ENCODE measurements at regions not wholly inside any gene's neighbourhood (a gene's known extent, or its start where the extent isn't known, plus 50 kb on each side); places are given as distances from the start of the nearest gene placed in this dataset.
"Not testable (repeated sequence)": the region's sequence is repeated elsewhere in the genome, so short reads cannot be mapped to it uniquely, and the experiment has no call there.

GRCh38 chr21:7916329-7917303 is 2604.8 kb upstream of the TPTE start:
- Histone ChIP-seq H3K36me3 (ENCODE audit: control insufficient read depth in 2 of 2, extremely low read depth in 1 of 2, insufficient read depth in 1 of 2, low read length in 1 of 2) (no peaks in the 10 kb centered on the region), H3K27me3 (replicated peaks in 1 of 2; ENCODE audit: control insufficient read depth in 2 of 2, extremely low read depth in 1 of 2, insufficient read depth in 2 of 2, low read length in 1 of 2) (no peaks in the 10 kb centered on the region), H3K4me1 (ENCODE audit: control insufficient read depth in 1 of 2, extremely low read depth in 1 of 2, insufficient read depth in 2 of 2, low read length in 2 of 2) (no peaks in the 10 kb centered on the region), H3K9me3 (peaks cover 37% of the 10 kb centered on the region), H3K4me3 (ENCODE audit: control insufficient read depth in 1 of 2, extremely low read depth in 1 of 2, low read length in 1 of 2) (no peak overlapping the region), H3K27ac (ENCODE audit: low read length) (no peak overlapping the region)
- no peak for DNase-seq
- ChIA-PET CTCF (no interaction called here), POLR2A (no interaction called here)
- Mint-ChIP-seq H3K27ac (no peak overlapping the region), H3K4me1 (no peaks in the 10 kb centered on the region), H3K9me3 (no peaks in the 10 kb centered on the region), H3K27me3 (no peaks in the 10 kb centered on the region), H3K36me3 (peaks cover 14% of the 10 kb centered on the region), H3K4me3 (no peak overlapping the region)
- WGBS (ENCODE audit: insufficient coverage): 73% methylated on average over 25 of the region's 25 CpGs
- ATAC-seq (replicated peaks in 1 of 4): no peak

DNA sequence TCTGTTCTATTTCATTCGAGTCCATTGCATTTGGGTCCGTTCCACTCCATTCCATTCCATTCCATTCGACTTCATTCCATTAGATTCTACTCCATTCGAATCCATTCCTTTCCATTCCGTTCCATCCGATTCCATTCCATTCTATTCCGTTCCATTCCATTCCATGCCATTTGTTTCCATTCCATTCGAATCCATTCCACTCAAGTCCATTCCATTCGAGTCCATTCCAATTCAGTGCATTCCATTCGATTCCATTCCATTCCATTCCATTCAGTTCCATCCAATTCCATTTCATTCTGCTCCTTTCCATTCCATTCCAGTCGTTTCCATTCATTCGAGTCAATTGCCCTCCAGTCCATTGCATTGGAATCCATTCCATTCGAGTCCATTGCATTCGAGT is 2603.7 kb upstream of the TPTE start:
- Histone ChIP-seq H3K36me3 (ENCODE audit: control insufficient read depth in 2 of 2, extremely low read depth in 1 of 2, insufficient read depth in 1 of 2, low read length in 1 of 2) (no peaks in the 10 kb centered on the region), H3K27ac (ENCODE audit: low read length) (no peak overlapping the region), H3K9me3 (peaks cover 43% of the 10 kb centered on the region), H3K27me3 (replicated peaks in 1 of 2; ENCODE audit: control insufficient read depth in 2 of 2, extremely low read depth in 1 of 2, insufficient read depth in 2 of 2, low read length in 1 of 2) (no peaks in the 10 kb centered on the region), H3K4me3 (ENCODE audit: control insufficient read depth in 1 of 2, extremely low read depth in 1 of 2, low read length in 1 of 2) (no peak overlapping the region), H3K4me1 (ENCODE audit: control insufficient read depth in 1 of 2, extremely low read depth in 1 of 2, insufficient read depth in 2 of 2, low read length in 2 of 2) (no peaks in the 10 kb centered on the region)
- H3K4me1 Mint-ChIP-seq: no peaks in the 10 kb centered on the region
- H3K27ac Mint-ChIP-seq: no peak overlapping the region
- H3K36me3 Mint-ChIP-seq: peaks cover 16% of the 10 kb centered on the region
- H3K4me3 Mint-ChIP-seq: no peak overlapping the region
- POLR2A ChIA-PET: no interaction called here
- ATAC-seq (replicated peaks in 1 of 4): no peak
- WGBS (ENCODE audit: insufficient coverage): 65% methylated on average over 14 of the region's 14 CpGs
- no peak for DNase-seq
- H3K27me3 Mint-ChIP-seq: no peaks in the 10 kb centered on the region
- no peaks in the 10 kb centered on the region for H3K9me3 Mint-ChIP-seq
- CTCF ChIA-PET: no interaction called here

GRCh38 chr21:7925918-7926582 is 2595.3 kb upstream of the TPTE start:
- peaks cover 51% of the 10 kb centered on the region for H3K9me3 ChIP-seq
- H3K27me3 Mint-ChIP-seq; H3K27ac ChIP-seq (ENCODE audit: low read length); DNase-seq; H3K36me3 ChIP-seq (ENCODE audit: control insufficient read depth in 2 of 2, extremely low read depth in 1 of 2, insufficient read depth in 1 of 2, low read length in 1 of 2); CTCF ChIA-PET; H3K27ac Mint-ChIP-seq; POLR2A ChIA-PET; H3K4me3 Mint-ChIP-seq; H3K4me1 ChIP-seq (ENCODE audit: control insufficient read depth in 1 of 2, extremely low read depth in 1 of 2, insufficient read depth in 2 of 2, low read length in 2 of 2); H3K4me1 Mint-ChIP-seq; H3K27me3 ChIP-seq (replicated peaks in 1 of 2; ENCODE audit: control insufficient read depth in 2 of 2, extremely low read depth in 1 of 2, insufficient read depth in 2 of 2, low read length in 1 of 2); H3K4me3 ChIP-seq (ENCODE audit: control insufficient read depth in 1 of 2, extremely low read depth in 1 of 2, low read length in 1 of 2): not testable (repeated sequence)
- Mint-ChIP-seq H3K9me3 (peaks cover 0 to 43% (median 0%) of the 10 kb centered on the region in 3 donors), H3K36me3 (peaks cover 22% of the 10 kb centered on the region)
- 73% methylated on average over 16 of the region's 16 CpGs for WGBS (ENCODE audit: insufficient coverage)
- peak in 1 of 4 experiments; percentile 30 for ATAC-seq (replicated peaks in 1 of 4)

- H3K27me3 Mint-ChIP-seq; H3K4me1 Mint-ChIP-seq; H3K4me1 ChIP-seq (ENCODE audit: control insufficient read depth in 1 of 2, extremely low read depth in 1 of 2, insufficient read depth in 2 of 2, low read length in 2 of 2); H3K27ac Mint-ChIP-seq; ATAC-seq (replicated peaks in 1 of 4); H3K4me3 ChIP-seq (ENCODE audit: control insufficient read depth in 1 of 2, extremely low read depth in 1 of 2, low read length in 1 of 2); CTCF ChIA-PET; H3K4me3 Mint-ChIP-seq; POLR2A ChIA-PET; H3K27me3 ChIP-seq (replicated peaks in 1 of 2; ENCODE audit: control insufficient read depth in 2 of 2, extremely low read depth in 1 of 2, insufficient read depth in 2 of 2, low read length in 1 of 2); H3K36me3 ChIP-seq (ENCODE audit: control insufficient read depth in 2 of 2, extremely low read depth in 1 of 2, insufficient read depth in 1 of 2, low read length in 1 of 2); DNase-seq; H3K27ac ChIP-seq (ENCODE audit: low read length): not testable (repeated sequence)
- H3K9me3 ChIP-seq: peaks cover 58% of the 10 kb centered on the region
- Mint-ChIP-seq H3K9me3 (peaks cover 0 to 66% (median 0%) of the 10 kb centered on the region in 3 donors), H3K36me3 (peaks cover 17% of the 10 kb centered on the region)
- 77% methylated on average over 12 of the region's 12 CpGs for WGBS (ENCODE audit: insufficient coverage)
Observed at GRCh38 chr21:7928528-7928927, 2592.9 kb upstream of the TPTE start.

DNA sequence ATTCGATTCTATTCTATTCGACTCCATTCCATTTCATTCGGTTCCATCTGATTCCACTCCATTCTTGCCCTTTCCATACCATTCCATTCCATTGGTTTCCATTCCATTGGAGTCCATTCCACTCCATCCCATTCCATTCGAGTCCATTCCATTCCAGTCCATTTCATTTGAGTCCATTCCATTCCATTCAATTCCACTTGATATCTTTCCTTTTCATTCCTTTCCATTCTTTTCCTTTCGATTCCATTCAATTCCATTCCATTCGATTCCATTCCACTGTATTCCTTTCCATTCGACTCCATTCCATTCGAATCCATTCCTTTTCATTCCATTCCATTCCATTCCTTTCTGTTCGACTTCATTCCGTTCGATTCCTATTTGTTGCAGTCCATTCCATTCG is 2591.8 kb upstream of the TPTE start:
- ATAC-seq (replicated peaks in 1 of 4); H3K27me3 ChIP-seq (replicated peaks in 1 of 2; ENCODE audit: control insufficient read depth in 2 of 2, extremely low read depth in 1 of 2, insufficient read depth in 2 of 2, low read length in 1 of 2); POLR2A ChIA-PET; H3K27me3 Mint-ChIP-seq; H3K4me3 ChIP-seq (ENCODE audit: control insufficient read depth in 1 of 2, extremely low read depth in 1 of 2, low read length in 1 of 2); H3K27ac Mint-ChIP-seq; H3K36me3 ChIP-seq (ENCODE audit: control insufficient read depth in 2 of 2, extremely low read depth in 1 of 2, insufficient read depth in 1 of 2, low read length in 1 of 2); H3K4me1 ChIP-seq (ENCODE audit: control insufficient read depth in 1 of 2, extremely low read depth in 1 of 2, insufficient read depth in 2 of 2, low read length in 2 of 2); H3K4me3 Mint-ChIP-seq; H3K4me1 Mint-ChIP-seq; CTCF ChIA-PET; DNase-seq; H3K27ac ChIP-seq (ENCODE audit: low read length): not testable (repeated sequence)
- peaks cover 59% of the 10 kb centered on the region for H3K9me3 ChIP-seq
- peaks cover 25% of the 10 kb centered on the region for H3K36me3 Mint-ChIP-seq
- WGBS (ENCODE audit: insufficient coverage): 80% methylated on average over 12 of the region's 12 CpGs
- H3K9me3 Mint-ChIP-seq: peaks cover 0 to 77% (median 0%) of the 10 kb centered on the region in 3 donors

GRCh38 chr21:7930445-7930844 is 2590.9 kb upstream of the TPTE start:
- ATAC-seq (replicated peaks in 1 of 4); H3K4me1 ChIP-seq (ENCODE audit: control insufficient read depth in 1 of 2, extremely low read depth in 1 of 2, insufficient read depth in 2 of 2, low read length in 2 of 2); H3K27ac Mint-ChIP-seq; H3K27ac ChIP-seq (ENCODE audit: low read length); H3K27me3 Mint-ChIP-seq; H3K27me3 ChIP-seq (replicated peaks in 1 of 2; ENCODE audit: control insufficient read depth in 2 of 2, extremely low read depth in 1 of 2, insufficient read depth in 2 of 2, low read length in 1 of 2); POLR2A ChIA-PET; H3K4me1 Mint-ChIP-seq; H3K36me3 ChIP-seq (ENCODE audit: control insufficient read depth in 2 of 2, extremely low read depth in 1 of 2, insufficient read depth in 1 of 2, low read length in 1 of 2); H3K4me3 ChIP-seq (ENCODE audit: control insufficient read depth in 1 of 2, extremely low read depth in 1 of 2, low read length in 1 of 2); H3K4me3 Mint-ChIP-seq; DNase-seq; CTCF ChIA-PET: not testable (repeated sequence)
- 64% methylated on average over 9 of the region's 9 CpGs for WGBS (ENCODE audit: insufficient coverage)
- Mint-ChIP-seq H3K9me3 (peaks cover 0 to 85% (median 0%) of the 10 kb centered on the region in 3 donors), H3K36me3 (peaks cover 33% of the 10 kb centered on the region)
- H3K9me3 ChIP-seq: peaks cover 59% of the 10 kb centered on the region

All from T-cell (primary cell).